AG10803 (cell line): ENCODE measurements at regions not wholly inside any gene's neighbourhood (a gene's known extent, or its start where the extent isn't known, plus 50 kb on each side); places are given as distances from the start of the nearest gene placed in this dataset.

Source experiments
- DNase-seq: peaks from one replicate; pipeline ENCODE4 v3.0.0; 2010; ENCODE audit warnings: low read depth
- H3K4me3 ChIP-seq: 2 replicates; pipeline ENCODE4 v1.5.1; 2011; ENCODE audit warnings: mild to moderate bottlenecking, low read length, control low read depth
- CTCF ChIP-seq: conservative IDR thresholded peaks from 2 replicates; pipeline ENCODE4 v1.5.1; 2011; ENCODE audit warnings: mild to moderate bottlenecking, low read length, control low read depth, inconsistent platforms

GRCh38 chr5:89893546-89893945, 516.0 kb downstream of the CETN3 start:
- no peak for DNase-seq
- TF ChIP-seq CTCF: no peak
- no peak overlapping the region for H3K4me3 ChIP-seq

- TF ChIP-seq CTCF: no peak
- no peak for DNase-seq
- H3K4me3 ChIP-seq: no peak overlapping the region
Measured at GRCh38 chr5:89885670-89886069, 523.9 kb downstream of the CETN3 start.

GRCh38 chr5:89883967-89884366, 525.6 kb downstream of the CETN3 start:
- no peak overlapping the region for H3K4me3 ChIP-seq
- no peak for DNase-seq
- TF ChIP-seq CTCF: no peak

GRCh38 chr5:89878140-89879132, 531.1 kb downstream of the CETN3 start:
- no peak for TF ChIP-seq CTCF
- H3K4me3 ChIP-seq: no peak overlapping the region
- peak; percentile 82 for DNase-seq

- TF ChIP-seq CTCF: no peak
- no peak for DNase-seq
Measured at GRCh38 chr5:89871906-89872305, 537.6 kb downstream of the CETN3 start.

GRCh38 chr5:89869346-89869745, 540.2 kb downstream of the CETN3 start:
- no peak for DNase-seq
- TF ChIP-seq CTCF: no peak
- no peak overlapping the region for H3K4me3 ChIP-seq

More at GRCh38 chr5:89871906-89872305, 537.6 kb downstream of the CETN3 start:
- no peak overlapping the region for H3K4me3 ChIP-seq

GRCh38 chr5:89866410-89866809, 543.1 kb downstream of the CETN3 start:
- DNase-seq: no peak
- H3K4me3 ChIP-seq: no peak overlapping the region
- TF ChIP-seq CTCF: no peak
